ENCODE measurements at regions not wholly inside any gene's neighbourhood (a gene's known extent, or its start where the extent isn't known, plus 50 kb on each side); places are given as distances from the start of the nearest gene placed in this dataset.

DNA sequence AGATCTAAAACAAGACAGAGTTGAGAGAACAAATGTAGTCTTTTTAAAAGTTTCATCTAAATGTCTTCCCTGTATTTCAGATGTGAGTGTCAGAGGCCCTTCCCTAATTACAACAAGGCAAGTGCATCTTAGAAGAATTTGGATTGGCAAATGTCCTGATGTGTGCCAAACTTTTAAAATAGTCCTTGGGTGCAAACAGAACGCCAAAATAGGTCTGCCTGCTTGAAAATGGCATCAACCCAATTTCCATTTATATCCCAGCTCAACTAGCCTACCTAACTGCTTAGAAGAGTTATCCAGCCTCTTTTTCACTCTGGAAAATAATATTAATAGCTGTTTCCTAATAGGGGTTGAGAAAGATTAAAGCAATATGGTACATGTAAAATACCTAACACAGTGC lies 311.8 kb upstream of the ARRDC4 start:
- DNase-seq, result no peak
- Histone ChIP-seq H3K9me3 (no peaks in the 10 kb centered on the region), H3K4me3 (no peak overlapping the region), H3K27ac (no peak overlapping the region), H3K36me3 (no peaks in the 10 kb centered on the region), H3K27me3 (peaks cover 0 to 9% of the 10 kb centered on the region in 2 donors), H3K4me1 (peaks cover 0 to 8% (median 4%) of the 10 kb centered on the region in 4 donors)
- TF ChIP-seq, protein P1, sequence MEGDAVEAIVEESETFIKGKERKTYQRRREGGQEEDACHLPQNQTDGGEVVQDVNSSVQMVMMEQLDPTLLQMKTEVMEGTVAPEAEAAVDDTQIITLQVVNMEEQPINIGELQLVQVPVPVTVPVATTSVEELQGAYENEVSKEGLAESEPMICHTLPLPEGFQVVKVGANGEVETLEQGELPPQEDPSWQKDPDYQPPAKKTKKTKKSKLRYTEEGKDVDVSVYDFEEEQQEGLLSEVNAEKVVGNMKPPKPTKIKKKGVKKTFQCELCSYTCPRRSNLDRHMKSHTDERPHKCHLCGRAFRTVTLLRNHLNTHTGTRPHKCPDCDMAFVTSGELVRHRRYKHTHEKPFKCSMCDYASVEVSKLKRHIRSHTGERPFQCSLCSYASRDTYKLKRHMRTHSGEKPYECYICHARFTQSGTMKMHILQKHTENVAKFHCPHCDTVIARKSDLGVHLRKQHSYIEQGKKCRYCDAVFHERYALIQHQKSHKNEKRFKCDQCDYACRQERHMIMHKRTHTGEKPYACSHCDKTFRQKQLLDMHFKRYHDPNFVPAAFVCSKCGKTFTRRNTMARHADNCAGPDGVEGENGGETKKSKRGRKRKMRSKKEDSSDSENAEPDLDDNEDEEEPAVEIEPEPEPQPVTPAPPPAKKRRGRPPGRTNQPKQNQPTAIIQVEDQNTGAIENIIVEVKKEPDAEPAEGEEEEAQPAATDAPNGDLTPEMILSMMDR (IDR thresholded peaks at IDR 0.05), result no peak
- intact Hi-C loops (cut with DNase I; ENCODE audit: low total_unique reads), result no loop called here

DNA sequence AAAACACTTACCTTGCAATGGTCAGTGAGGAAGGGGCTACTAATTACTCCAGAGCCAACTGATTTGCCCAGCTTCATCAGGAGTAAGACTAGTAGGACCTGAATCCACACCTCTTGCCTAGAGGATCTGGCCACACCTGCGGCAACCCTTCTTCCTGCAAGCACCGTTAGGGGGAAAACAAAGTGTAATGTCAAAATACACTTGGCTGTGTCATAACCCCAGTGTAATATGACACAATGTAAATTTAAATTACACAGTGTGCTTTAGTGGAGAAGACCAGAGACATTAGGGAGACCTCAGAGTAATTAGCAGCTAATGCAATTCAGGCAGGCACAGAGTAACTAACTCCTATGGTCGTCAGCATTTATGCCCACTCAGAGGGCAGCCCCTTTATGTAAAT lies 308.5 kb upstream of the ARRDC4 start:
- Histone ChIP-seq H3K36me3 (no peaks in the 10 kb centered on the region), H3K27me3 (peaks cover 0 to 9% of the 10 kb centered on the region in 2 donors), H3K4me3 (no peak overlapping the region), H3K9me3 (no peaks in the 10 kb centered on the region), H3K27ac (no peak overlapping the region), H3K4me1 (peaks cover 0 to 11% (median 4%) of the 10 kb centered on the region in 4 donors)
- intact Hi-C loops (cut with DNase I; ENCODE audit: low total_unique reads), result no loop called here
- no peak for DNase-seq
- TF ChIP-seq, protein P1 (IDR thresholded peaks at IDR 0.05), result no peak

DNA sequence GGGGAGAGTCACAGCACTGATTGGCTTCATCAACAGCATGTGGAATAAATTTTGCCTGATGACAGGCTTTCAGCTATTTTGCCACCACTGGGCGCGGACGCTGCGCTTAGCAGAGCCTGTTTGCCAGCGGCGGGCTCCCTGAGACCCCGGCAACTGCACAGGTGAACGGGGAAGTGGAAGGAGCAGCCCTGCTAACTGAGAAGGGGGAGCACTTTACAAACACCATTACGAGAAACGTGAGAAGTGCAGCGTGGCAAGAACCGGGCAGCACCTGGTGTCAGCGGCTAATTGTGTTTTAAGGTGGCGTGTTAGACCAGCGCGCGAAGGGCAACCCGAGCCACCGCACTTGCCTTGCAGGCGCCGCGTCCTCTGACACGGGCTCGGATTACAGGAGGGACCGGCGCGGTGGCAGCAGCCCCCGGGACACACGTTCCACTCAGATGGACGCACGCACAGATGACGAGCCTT lies 307.8 kb upstream of the ARRDC4 start:
- DNase-seq, result no peak
- no peak overlapping the region for H3K27ac ChIP-seq
- TF ChIP-seq, protein P1 (IDR thresholded peaks at IDR 0.05), result no peak
- peak overlapping the region in 1 of 2 donors; percentile 12 for H3K4me3 ChIP-seq
- intact Hi-C loops (cut with DNase I; ENCODE audit: low total_unique reads), result no loop called here
- no peaks in the 10 kb centered on the region for H3K36me3 ChIP-seq
- peaks cover 0 to 9% of the 10 kb centered on the region in 2 donors for H3K27me3 ChIP-seq
- no peaks in the 10 kb centered on the region for H3K9me3 ChIP-seq
- H3K4me1 ChIP-seq, result peaks cover 0 to 11% (median 4%) of the 10 kb centered on the region in 4 donors

GRCh38 chr15:97653896-97654295 lies 306.6 kb upstream of the ARRDC4 start:
- no peaks in the 10 kb centered on the region for H3K9me3 ChIP-seq
- no peak overlapping the region for H3K27ac ChIP-seq
- H3K36me3 ChIP-seq, result no peaks in the 10 kb centered on the region
- TF ChIP-seq, protein P1 (IDR thresholded peaks at IDR 0.05), result no peak
- no peak overlapping the region for H3K4me3 ChIP-seq
- intact Hi-C loops (cut with DNase I; ENCODE audit: low total_unique reads), result no loop called here
- H3K27me3 ChIP-seq, result peaks cover 0 to 9% of the 10 kb centered on the region in 2 donors
- no peak for DNase-seq
- peaks cover 0 to 11% (median 4%) of the 10 kb centered on the region in 4 donors for H3K4me1 ChIP-seq

- intact Hi-C loops (cut with DNase I; ENCODE audit: low total_unique reads), result no loop called here
- H3K4me1 ChIP-seq, result peaks cover 0 to 11% (median 4%) of the 10 kb centered on the region in 4 donors
- no peak for DNase-seq
Observed at GRCh38 chr15:97654481-97655076, 305.9 kb upstream of the ARRDC4 start.

More at GRCh38 chr15:97654481-97655076, 305.9 kb upstream of the ARRDC4 start:
- H3K36me3 ChIP-seq, result no peaks in the 10 kb centered on the region
- H3K4me3 ChIP-seq, result no peak overlapping the region
- TF ChIP-seq, protein P1 (IDR thresholded peaks at IDR 0.05), result no peak
- H3K27ac ChIP-seq, result no peak overlapping the region
- peaks cover 0 to 9% of the 10 kb centered on the region in 2 donors for H3K27me3 ChIP-seq
- H3K9me3 ChIP-seq, result no peaks in the 10 kb centered on the region

Measured in tibial artery (tissue), 4 donors.